ENCODE measurements at regions not wholly inside any gene's neighbourhood (a gene's known extent, or its start where the extent isn't known, plus 50 kb on each side); places are given as distances from the start of the nearest gene placed in this dataset.
A peak's percentile ranks its signal among the peaks of the same experiment; 100 is the strongest.

DNA sequence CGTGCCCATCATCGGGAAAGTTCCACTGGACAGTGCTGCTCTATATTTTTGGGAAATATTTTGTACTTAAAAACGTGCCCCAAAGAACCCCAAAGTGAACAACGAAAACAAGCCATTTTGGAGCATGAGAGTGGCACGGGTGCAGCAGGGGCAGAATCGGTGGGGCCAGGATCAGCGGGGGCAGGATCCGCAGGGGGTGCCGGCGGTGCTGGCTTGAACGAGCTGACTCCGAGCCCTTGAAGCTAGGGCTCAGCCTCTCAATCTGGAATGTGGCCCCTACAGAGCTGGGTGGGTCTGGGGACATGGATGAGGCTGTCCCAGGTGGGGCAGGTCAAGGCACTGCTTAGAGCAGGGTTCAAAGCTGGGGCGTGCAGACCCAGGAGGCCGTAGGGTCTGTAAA is 104.7 kb upstream of the COL5A1 start:
- Histone ChIP-seq H3K4me3 (ENCODE audit: low read depth, low read length) (no peak overlapping the region), H3K9me3 (ENCODE audit: control insufficient read depth, insufficient read depth, low read length) (peaks cover 24% of the 10 kb centered on the region), H3K27ac (ENCODE audit: low read depth, low read length) (no peak overlapping the region), H3K27me3 (ENCODE audit: control insufficient read depth, insufficient read depth, low read length) (no peaks in the 10 kb centered on the region)
- DNase-seq (ENCODE audit: low read depth, low spot score) = no peak
- CTCF ChIA-PET = interaction anchor here (1.8 kb wide), 1 partner anchor 153 kb away, joined by 5 read pairs; no protein-coding TSS in a partner anchor
- POLR2A ChIA-PET = interaction anchor here (0.7 to 1.4 kb wide), 2 partner anchors 45 to 106 kb away, joined by 4 read pairs; no protein-coding TSS in a partner anchor
- TF ChIP-seq, protein P1, sequence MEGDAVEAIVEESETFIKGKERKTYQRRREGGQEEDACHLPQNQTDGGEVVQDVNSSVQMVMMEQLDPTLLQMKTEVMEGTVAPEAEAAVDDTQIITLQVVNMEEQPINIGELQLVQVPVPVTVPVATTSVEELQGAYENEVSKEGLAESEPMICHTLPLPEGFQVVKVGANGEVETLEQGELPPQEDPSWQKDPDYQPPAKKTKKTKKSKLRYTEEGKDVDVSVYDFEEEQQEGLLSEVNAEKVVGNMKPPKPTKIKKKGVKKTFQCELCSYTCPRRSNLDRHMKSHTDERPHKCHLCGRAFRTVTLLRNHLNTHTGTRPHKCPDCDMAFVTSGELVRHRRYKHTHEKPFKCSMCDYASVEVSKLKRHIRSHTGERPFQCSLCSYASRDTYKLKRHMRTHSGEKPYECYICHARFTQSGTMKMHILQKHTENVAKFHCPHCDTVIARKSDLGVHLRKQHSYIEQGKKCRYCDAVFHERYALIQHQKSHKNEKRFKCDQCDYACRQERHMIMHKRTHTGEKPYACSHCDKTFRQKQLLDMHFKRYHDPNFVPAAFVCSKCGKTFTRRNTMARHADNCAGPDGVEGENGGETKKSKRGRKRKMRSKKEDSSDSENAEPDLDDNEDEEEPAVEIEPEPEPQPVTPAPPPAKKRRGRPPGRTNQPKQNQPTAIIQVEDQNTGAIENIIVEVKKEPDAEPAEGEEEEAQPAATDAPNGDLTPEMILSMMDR (IDR thresholded peaks at IDR 0.05; ENCODE audit: low read depth, low read length) = no peak

DNA sequence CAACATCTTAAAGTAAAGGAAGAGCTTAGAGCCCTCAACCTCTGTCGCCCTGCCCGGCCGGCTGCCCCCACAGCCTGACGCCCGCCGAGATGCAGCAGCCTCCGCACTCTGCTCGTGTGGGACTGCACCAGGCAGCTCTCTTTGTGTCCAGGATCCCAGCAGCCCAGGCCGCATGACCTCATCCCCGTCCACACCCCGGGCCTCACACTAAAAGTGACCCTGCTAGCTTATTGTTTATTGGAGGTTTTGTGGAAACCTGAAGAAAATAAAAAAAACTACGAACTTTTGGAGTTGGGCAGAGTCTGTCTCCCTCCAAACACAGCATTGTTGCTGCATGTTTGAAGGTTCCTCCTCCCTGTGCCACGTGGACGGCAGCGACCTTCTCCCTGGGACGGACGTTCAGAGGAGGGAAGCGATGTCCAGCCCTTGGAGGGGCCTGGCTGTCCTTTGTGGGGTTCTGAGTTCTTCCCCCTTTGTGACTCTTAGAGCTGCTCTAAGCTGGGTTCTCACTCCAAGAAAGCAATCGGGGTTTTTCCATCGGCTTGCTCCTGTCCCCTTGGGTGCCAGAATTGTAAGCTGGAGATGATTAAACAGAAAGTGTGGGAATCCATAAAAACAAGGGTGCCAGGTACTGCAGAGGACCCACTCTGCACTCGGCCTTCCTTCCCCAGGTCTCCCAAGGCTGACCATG is 103.5 kb upstream of the COL5A1 start:
- ChIA-PET CTCF (interaction anchor here (1.8 kb wide), 1 partner anchor 152 kb away, joined by 5 read pairs; no protein-coding TSS in a partner anchor), POLR2A (interaction anchor here (0.8 kb wide), 1 partner anchor 35 kb away, joined by 3 read pairs; no protein-coding TSS in a partner anchor)
- peaks cover 19% of the 10 kb centered on the region for H3K9me3 ChIP-seq (ENCODE audit: control insufficient read depth, insufficient read depth, low read length)
- TF ChIP-seq, protein P1 (IDR thresholded peaks at IDR 0.05; ENCODE audit: low read depth, low read length) = no peak
- H3K4me3 ChIP-seq (ENCODE audit: low read depth, low read length) = no peak overlapping the region
- no peak overlapping the region for H3K27ac ChIP-seq (ENCODE audit: low read depth, low read length)
- H3K27me3 ChIP-seq (ENCODE audit: control insufficient read depth, insufficient read depth, low read length) = no peaks in the 10 kb centered on the region
- no peak for DNase-seq (ENCODE audit: low read depth, low spot score)

DNA sequence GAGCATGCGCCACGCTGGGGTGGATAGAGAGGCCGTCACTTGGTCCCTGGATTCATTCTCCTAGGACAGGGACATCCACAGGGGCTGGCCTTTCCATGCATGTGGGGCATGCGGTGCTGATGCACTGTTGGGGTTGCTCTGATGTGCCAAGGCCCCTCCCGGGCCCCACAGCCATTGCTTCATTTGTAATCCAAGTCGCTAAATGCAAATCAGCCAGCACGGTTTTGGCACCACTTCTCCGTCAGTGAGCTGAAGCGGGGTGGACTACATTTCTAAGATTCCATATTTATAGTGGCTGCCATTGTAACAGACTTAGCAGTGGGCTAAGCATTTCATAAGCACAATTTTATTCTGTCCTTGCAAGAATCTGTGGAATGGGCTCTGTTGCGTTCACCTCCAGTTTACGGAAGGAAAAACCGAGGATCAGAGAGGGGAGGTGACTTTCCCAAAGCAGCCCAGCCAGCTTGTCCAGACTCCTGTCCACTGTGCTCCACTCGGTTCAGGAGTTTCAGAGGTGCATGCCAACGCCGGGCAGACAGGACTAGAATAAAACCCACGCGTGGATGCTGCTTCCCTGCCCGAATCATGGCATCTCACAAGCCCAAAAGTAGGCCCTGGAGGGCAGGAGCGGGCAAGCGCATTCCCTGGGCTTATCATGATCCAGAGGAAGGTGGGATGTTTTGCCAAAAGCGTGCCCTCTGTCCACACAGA is 102.6 kb upstream of the COL5A1 start:
- TF ChIP-seq, protein P1 (IDR thresholded peaks at IDR 0.05; ENCODE audit: low read depth, low read length) = no peak
- Histone ChIP-seq H3K9me3 (ENCODE audit: control insufficient read depth, insufficient read depth, low read length) (peaks cover 15% of the 10 kb centered on the region), H3K27me3 (ENCODE audit: control insufficient read depth, insufficient read depth, low read length) (no peaks in the 10 kb centered on the region), H3K27ac (ENCODE audit: low read depth, low read length) (peak overlapping the region; percentile 21), H3K4me3 (ENCODE audit: low read depth, low read length) (no peak overlapping the region)
- DNase-seq (ENCODE audit: low read depth, low spot score) = no peak
- ChIA-PET CTCF (no interaction called here), POLR2A (interaction anchor here (0.8 kb wide), 1 partner anchor 35 kb away, joined by 3 read pairs; no protein-coding TSS in a partner anchor)

DNA sequence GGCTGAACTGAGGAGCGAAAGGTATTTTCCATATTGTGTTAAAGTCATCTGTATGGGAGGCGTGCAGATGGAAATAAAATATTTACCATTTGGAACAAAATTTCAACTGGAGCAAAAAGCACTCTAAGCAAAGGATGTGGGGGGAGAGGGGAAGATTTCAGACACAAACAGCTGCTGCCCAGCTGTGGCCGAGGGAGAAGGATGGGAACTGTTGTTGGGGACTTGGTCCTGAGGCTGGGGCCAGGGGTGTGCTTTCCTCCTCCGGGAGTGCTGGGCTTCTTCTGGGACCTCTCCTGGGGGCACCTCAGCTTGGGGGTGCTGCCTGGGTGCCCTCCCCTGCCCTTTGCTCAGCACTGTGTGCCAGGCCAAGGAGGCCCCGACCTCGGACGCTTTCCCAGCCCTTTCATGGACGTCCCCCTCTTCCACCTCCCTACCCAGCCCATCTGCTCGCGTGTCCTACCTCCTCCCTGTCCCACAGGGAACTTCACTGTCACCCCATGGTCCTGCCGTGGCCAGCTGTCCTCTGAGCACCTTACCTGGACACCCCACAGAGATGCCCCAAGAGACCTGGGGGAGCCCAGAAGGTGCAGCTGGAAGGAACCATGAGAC is 101.9 kb upstream of the COL5A1 start:
- no peak for DNase-seq (ENCODE audit: low read depth, low spot score)
- Histone ChIP-seq H3K27me3 (ENCODE audit: control insufficient read depth, insufficient read depth, low read length) (no peaks in the 10 kb centered on the region), H3K27ac (ENCODE audit: low read depth, low read length) (no peak overlapping the region), H3K4me3 (ENCODE audit: low read depth, low read length) (no peak overlapping the region), H3K9me3 (ENCODE audit: control insufficient read depth, insufficient read depth, low read length) (peaks cover 15% of the 10 kb centered on the region)
- TF ChIP-seq, protein P1 (IDR thresholded peaks at IDR 0.05; ENCODE audit: low read depth, low read length) = no peak
- ChIA-PET POLR2A (no interaction called here), CTCF (no interaction called here)

All from AG04450 (cell line).